ENCODE measurements at regions not wholly inside any gene's neighbourhood (a gene's known extent, or its start where the extent isn't known, plus 50 kb on each side); places are given as distances from the start of the nearest gene placed in this dataset.

GRCh38 chr11:39139581-39139980 lies 2319.9 kb downstream of the LRRC4C start:
- H3K4me3 ChIP-seq (ENCODE audit: low read depth in 2 of 2, low read length in 2 of 2) = no peak overlapping the region
- H3K9me3 ChIP-seq (ENCODE audit: control insufficient read depth, insufficient read depth, low read depth, low read length) = no peaks in the 10 kb centered on the region
- CTCF ChIA-PET = no interaction called here
- H3K4me1 ChIP-seq (ENCODE audit: control insufficient read depth, insufficient read depth, low read length) = no peaks in the 10 kb centered on the region
- POLR2A ChIA-PET = no interaction called here
- in situ Hi-C loops (cut with HindIII; ENCODE audit: low pct_unique_long_range_greater_than_20kb, low sequenced_read_pairs) = no loop called here
- no peak overlapping the region for H3K27ac ChIP-seq (ENCODE audit: low read length)
- TF ChIP-seq REST (IDR thresholded peaks at IDR 0.05; ENCODE audit: insufficient read depth in 1 of 2, low read depth in 2 of 2, low read length in 1 of 2) (no peak), SIN3A (IDR thresholded peaks at IDR 0.05; ENCODE audit: borderline replicate concordance, insufficient read depth, low read depth, low read length) (no peak), POLR2AphosphoS5 (IDR thresholded peaks at IDR 0.05; ENCODE audit: low read depth, low read length) (no peak), CTCF (IDR thresholded peaks at IDR 0.05) (no peak), TCF7L2 (IDR thresholded peaks at IDR 0.05; ENCODE audit: low read depth, low read length) (no peak)
- H3K27me3 ChIP-seq (ENCODE audit: control insufficient read depth, insufficient read depth, low read length) = no peaks in the 10 kb centered on the region
- intact Hi-C loops (cut with micrococcal nuclease; ENCODE audit: unreplicated experiment) = no loop called here
- no peak for DNase-seq (ENCODE audit: low read depth, low spot score)
- no peaks in the 10 kb centered on the region for H3K36me3 ChIP-seq (ENCODE audit: control insufficient read depth, insufficient read depth, low read length)
- BruUV-seq (replicated peaks) = no TSS peak
- ATAC-seq = no peak

- CTCF ChIA-PET = no interaction called here
- no TSS peak for BruUV-seq (replicated peaks)
- ATAC-seq (no peak), DNase-seq (ENCODE audit: low read depth, low spot score) (no peak)
- Histone ChIP-seq H3K9me3 (ENCODE audit: control insufficient read depth, insufficient read depth, low read depth, low read length) (no peaks in the 10 kb centered on the region), H3K27me3 (ENCODE audit: control insufficient read depth, insufficient read depth, low read length) (no peaks in the 10 kb centered on the region), H3K27ac (ENCODE audit: low read length) (no peak overlapping the region), H3K4me3 (ENCODE audit: low read depth in 2 of 2, low read length in 2 of 2) (no peak overlapping the region), H3K36me3 (ENCODE audit: control insufficient read depth, insufficient read depth, low read length) (no peaks in the 10 kb centered on the region), H3K4me1 (ENCODE audit: control insufficient read depth, insufficient read depth, low read length) (no peaks in the 10 kb centered on the region)
- in situ Hi-C loops (cut with HindIII; ENCODE audit: low pct_unique_long_range_greater_than_20kb, low sequenced_read_pairs) (no loop called here), intact Hi-C loops (cut with micrococcal nuclease; ENCODE audit: unreplicated experiment) (no loop called here)
- TF ChIP-seq CTCF (IDR thresholded peaks at IDR 0.05) (no peak), REST (IDR thresholded peaks at IDR 0.05; ENCODE audit: insufficient read depth in 1 of 2, low read depth in 2 of 2, low read length in 1 of 2) (no peak), SIN3A (IDR thresholded peaks at IDR 0.05; ENCODE audit: borderline replicate concordance, insufficient read depth, low read depth, low read length) (no peak)
- POLR2A ChIA-PET = no interaction called here
These were observed 2338.6 kb downstream of the LRRC4C start for GRCh38 chr11:39120890-39121289.

Measured in Panc1 (cell line).